Body of pancreas (tissue), 4 donors: ENCODE measurements at regions not wholly inside any gene's neighbourhood (a gene's known extent, or its start where the extent isn't known, plus 50 kb on each side); places are given as distances from the start of the nearest gene placed in this dataset.

Experiments
- POLR2A ChIP-seq, 3 donors: fragments of 450-650 bp; IDR thresholded peaks; one replicate each; pipeline ENCODE4 v1.6.1; 2016; ENCODE audit warnings: antibody characterized with exemption in 3 of 3, mild to moderate bottlenecking in 2 of 3
- TF ChIP-seq, protein P1 (sequence below), 7 experiments: fragments of 450-650 bp in 4 of 7; fragments of 200-600 bp in 3 of 7; sonication (generic) in 3 of 7; IDR thresholded peaks; one replicate each; pipeline ENCODE4 v1.5.1; 2016 to 2019; ENCODE audit warnings: antibody characterized with exemption in 7 of 7

DNA sequence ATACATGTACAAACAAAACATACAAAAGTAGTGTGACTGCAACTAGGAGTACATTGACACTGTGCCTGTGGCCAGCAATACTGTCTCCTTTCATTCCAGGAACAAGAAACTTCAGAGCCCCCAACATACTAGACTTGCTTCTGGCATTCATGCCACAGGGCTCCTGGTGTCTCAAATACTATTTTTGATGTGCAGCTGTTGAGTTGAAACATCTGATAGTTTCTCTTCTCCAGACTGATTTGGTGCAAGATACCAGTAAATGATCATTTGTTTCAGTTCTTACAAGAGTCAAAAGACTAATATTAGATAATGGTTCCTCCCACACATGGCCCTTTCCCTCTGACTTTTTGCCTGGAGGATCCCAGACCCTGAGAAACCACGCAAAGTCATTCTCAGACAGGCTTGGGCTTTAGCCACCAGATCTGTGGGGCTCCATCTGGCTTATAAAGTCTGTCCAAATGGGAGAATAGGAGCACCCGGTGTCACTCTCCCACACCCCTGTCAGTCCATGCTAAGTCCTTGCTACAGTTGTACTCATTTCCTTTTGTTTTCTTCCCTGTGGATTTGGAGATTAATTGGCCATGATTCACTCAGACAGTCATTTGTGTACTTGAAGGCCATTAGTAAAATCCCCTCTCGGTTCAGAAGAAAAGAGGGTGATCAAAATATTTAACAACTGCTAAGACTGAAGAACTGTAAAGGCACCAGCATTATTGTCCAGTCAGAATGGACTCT, 163.5 kb upstream of the RUNX1 start:
- no peak for TF ChIP-seq POLR2A (IDR thresholded peaks at IDR 0.05)
- TF ChIP-seq, protein P1, sequence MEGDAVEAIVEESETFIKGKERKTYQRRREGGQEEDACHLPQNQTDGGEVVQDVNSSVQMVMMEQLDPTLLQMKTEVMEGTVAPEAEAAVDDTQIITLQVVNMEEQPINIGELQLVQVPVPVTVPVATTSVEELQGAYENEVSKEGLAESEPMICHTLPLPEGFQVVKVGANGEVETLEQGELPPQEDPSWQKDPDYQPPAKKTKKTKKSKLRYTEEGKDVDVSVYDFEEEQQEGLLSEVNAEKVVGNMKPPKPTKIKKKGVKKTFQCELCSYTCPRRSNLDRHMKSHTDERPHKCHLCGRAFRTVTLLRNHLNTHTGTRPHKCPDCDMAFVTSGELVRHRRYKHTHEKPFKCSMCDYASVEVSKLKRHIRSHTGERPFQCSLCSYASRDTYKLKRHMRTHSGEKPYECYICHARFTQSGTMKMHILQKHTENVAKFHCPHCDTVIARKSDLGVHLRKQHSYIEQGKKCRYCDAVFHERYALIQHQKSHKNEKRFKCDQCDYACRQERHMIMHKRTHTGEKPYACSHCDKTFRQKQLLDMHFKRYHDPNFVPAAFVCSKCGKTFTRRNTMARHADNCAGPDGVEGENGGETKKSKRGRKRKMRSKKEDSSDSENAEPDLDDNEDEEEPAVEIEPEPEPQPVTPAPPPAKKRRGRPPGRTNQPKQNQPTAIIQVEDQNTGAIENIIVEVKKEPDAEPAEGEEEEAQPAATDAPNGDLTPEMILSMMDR (IDR thresholded peaks at IDR 0.05), result no peak
